BLaER1 treated with 17β-estradiol and CSF1 and Interleukin-3, amounts not matched to agents 10 nM and 100 nM (cell line): ENCODE measurements at regions not wholly inside any gene's neighbourhood (a gene's known extent, or its start where the extent isn't known, plus 50 kb on each side); places are given as distances from the start of the nearest gene placed in this dataset.

Experiments used
- H3K27ac ChIP-seq, 11 experiments: shearing (Covaris generic); formaldehyde crosslinking; 2 replicates each; pipeline ENCODE4 v1.8.1; 2022
- H3K27me3 ChIP-seq, 11 experiments: shearing (Covaris generic); formaldehyde crosslinking; 2 replicates each; pipeline ENCODE4 v1.8.1; 2022
- H3K36me3 ChIP-seq, 11 experiments: shearing (Covaris generic); formaldehyde crosslinking; 2 replicates each; pipeline ENCODE4 v1.8.1; 2022
- H3K4me1 ChIP-seq, 10 experiments: shearing (Covaris generic); formaldehyde crosslinking; 2 replicates each; pipeline ENCODE4 v1.8.1; 2022
- H3K4me2 ChIP-seq, 11 experiments: shearing (Covaris generic); formaldehyde crosslinking; 2 replicates each; pipeline ENCODE4 v1.8.1; 2022
- H3K4me3 ChIP-seq, 10 experiments: shearing (Covaris generic); formaldehyde crosslinking; 2 replicates each; pipeline ENCODE4 v1.8.1; 2022
- H3K9ac ChIP-seq, 11 experiments: shearing (Covaris generic); formaldehyde crosslinking; 2 replicates each; pipeline ENCODE4 v1.8.1; 2022
- H3K9me3 ChIP-seq, 11 experiments: shearing (Covaris generic); formaldehyde crosslinking; replicated peaks in 1 of 11; 2 replicates each; pipeline ENCODE4 v1.8.1; 2022
- H4K20me1 ChIP-seq, 11 experiments: shearing (Covaris generic); formaldehyde crosslinking; 2 replicates each; pipeline ENCODE4 v1.8.1; 2022
- Cebpa-rat ChIP-seq, 11 experiments: shearing (Covaris generic); IDR thresholded peaks; 2 replicates each; pipeline ENCODE4 v1.8.1; 2022

DNA sequence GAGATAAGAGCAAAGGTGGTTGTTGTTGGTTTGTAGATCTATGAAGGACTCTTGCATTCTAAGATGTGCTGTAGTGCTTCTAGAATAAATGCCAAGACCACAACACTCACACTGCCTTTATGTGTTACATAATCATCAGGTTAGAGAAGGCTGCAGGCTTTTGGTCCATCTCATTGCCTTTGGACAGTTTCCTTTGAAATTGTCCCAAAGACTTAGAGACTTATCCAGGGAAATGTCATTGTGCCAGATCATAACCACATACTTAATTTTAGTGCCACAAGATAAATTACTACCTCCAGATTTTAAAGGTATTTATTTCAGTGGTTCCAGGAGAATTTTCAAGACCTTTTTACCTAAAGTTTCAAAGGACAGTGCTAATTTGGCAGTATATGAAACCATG is 666.6 kb upstream of the CITED2 start:
- Histone ChIP-seq H3K9ac (no peak overlapping the region), H3K4me1 (peaks cover 13 to 84% (median 24%) of the 10 kb centered on the region in 10 experiments; a peak in 18 of 20 replicates), H3K9me3 (peaks cover 6 to 18% (median 8%) of the 10 kb centered on the region in 11 experiments; a peak in 21 of 22 replicates), H3K4me2 (peak overlapping the region in 4 of 11 experiments; percentile 21 to 80 (median 62); a peak in 7 of 22 replicates), H4K20me1 (no peaks in the 10 kb centered on the region), H3K36me3 (no peaks in the 10 kb centered on the region), H3K27me3 (no peaks in the 10 kb centered on the region), H3K27ac (peak overlapping the region in 4 of 11 experiments; percentile 28 to 77 (median 67); a peak in 5 of 22 replicates), H3K4me3 (no peak overlapping the region)
- no peak for TF ChIP-seq Cebpa-rat (IDR thresholded peaks at IDR 0.05)

DNA sequence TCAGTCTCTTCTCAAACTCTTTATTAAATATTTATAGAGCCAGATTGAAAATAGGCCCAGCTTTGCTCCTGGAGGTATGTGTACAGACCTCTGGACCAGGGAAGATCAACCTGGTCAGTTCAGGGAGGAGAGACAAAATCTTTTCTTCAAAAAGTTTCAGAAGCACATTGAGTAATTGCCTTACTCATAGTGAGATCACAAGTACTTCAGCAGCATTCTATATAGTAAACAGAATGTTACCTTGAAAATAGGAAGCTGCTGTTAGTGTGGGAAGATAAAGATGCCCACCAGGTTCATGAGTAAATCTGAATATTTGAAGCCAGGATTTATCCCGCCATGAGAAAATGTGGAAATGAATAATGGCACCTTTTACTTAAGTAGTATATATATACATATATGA is 665.9 kb upstream of the CITED2 start:
- no peaks in the 10 kb centered on the region for H3K27me3 ChIP-seq
- H3K9me3 ChIP-seq: peaks cover 6 to 18% (median 8%) of the 10 kb centered on the region in 11 experiments; a peak in 21 of 22 replicates
- H3K4me3 ChIP-seq: no peak overlapping the region
- peak overlapping the region in 4 of 11 experiments; percentile 49 to 80 (median 66); a peak in 8 of 22 replicates for H3K4me2 ChIP-seq
- peak overlapping the region in 5 of 11 experiments; percentile 16 to 77 (median 67); a peak in 10 of 22 replicates for H3K27ac ChIP-seq
- H3K4me1 ChIP-seq: peaks cover 13 to 90% (median 24%) of the 10 kb centered on the region in 10 experiments; a peak in 18 of 20 replicates
- H3K9ac ChIP-seq: no peak overlapping the region
- H3K36me3 ChIP-seq: no peaks in the 10 kb centered on the region
- no peak for TF ChIP-seq Cebpa-rat (IDR thresholded peaks at IDR 0.05)
- no peaks in the 10 kb centered on the region for H4K20me1 ChIP-seq

DNA sequence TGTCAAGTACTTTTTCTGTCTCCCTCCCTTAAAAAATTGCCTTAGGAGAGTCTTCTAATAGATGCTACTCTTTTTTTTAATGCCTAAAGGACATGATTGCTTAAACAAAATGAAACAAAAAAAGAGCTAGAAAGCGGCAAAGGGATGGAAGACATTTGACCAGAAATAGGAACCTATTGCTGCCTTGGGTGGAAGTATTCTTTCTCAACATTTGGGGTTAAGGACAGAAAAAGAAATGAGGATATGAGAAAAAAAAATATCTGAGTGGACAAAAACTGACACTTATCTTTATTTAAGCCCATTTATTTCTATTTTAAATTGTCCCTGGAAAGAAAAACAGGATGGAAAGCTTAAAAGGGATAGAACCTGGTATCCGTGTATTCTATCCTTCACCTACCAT is 664.9 kb upstream of the CITED2 start:
- TF ChIP-seq Cebpa-rat (IDR thresholded peaks at IDR 0.05): no peak
- H3K4me2 ChIP-seq: peak overlapping the region in 5 of 11 experiments; percentile 8 to 80 (median 56); a peak in 8 of 22 replicates
- no peak overlapping the region for H3K4me3 ChIP-seq
- H3K9me3 ChIP-seq: peaks cover 6 to 13% (median 8%) of the 10 kb centered on the region in 11 experiments; a peak in 21 of 22 replicates
- H3K9ac ChIP-seq: peak overlapping the region in 3 of 11 experiments; percentile 23 to 36 (median 36); a peak in 7 of 22 replicates
- H3K4me1 ChIP-seq: peaks cover 13 to 85% (median 24%) of the 10 kb centered on the region in 10 experiments; a peak in 18 of 20 replicates
- H4K20me1 ChIP-seq: no peaks in the 10 kb centered on the region
- no peaks in the 10 kb centered on the region for H3K36me3 ChIP-seq
- H3K27ac ChIP-seq: peak overlapping the region in 6 of 11 experiments; percentile 13 to 77 (median 67); a peak in 11 of 22 replicates
- no peaks in the 10 kb centered on the region for H3K27me3 ChIP-seq

DNA sequence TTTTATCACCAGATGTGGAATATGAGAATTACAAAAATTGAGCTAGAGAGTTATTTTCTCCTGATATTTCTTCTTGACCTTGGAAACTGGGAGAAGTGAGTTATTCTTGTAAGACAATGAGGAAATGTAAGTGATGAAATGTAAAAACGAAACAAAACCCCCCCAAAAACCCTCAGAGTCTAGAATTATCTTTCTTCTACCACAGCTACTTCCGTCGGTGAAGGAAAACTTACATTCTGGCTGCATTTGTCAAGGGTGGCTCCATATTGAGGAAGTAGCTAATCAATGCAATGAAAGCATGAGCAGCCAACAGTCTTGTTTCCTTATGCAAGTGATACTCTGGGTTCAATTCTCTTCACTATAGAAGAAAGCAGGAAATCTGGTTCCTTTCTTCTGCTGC is 661.7 kb upstream of the CITED2 start:
- Histone ChIP-seq H3K4me3 (no peak overlapping the region), H3K9ac (no peak overlapping the region), H3K27ac (peak overlapping the region in 5 of 11 experiments; percentile 7 to 58 (median 48); a peak in 8 of 22 replicates), H3K9me3 (peaks cover 6 to 13% (median 8%) of the 10 kb centered on the region in 11 experiments; a peak in 21 of 22 replicates), H4K20me1 (no peaks in the 10 kb centered on the region), H3K4me2 (peak overlapping the region in 4 of 11 experiments; percentile 4 to 76 (median 41); a peak in 7 of 22 replicates), H3K27me3 (no peaks in the 10 kb centered on the region), H3K4me1 (peaks cover 0 to 56% (median 8%) of the 10 kb centered on the region in 10 experiments; a peak in 10 of 20 replicates), H3K36me3 (no peaks in the 10 kb centered on the region)
- no peak for TF ChIP-seq Cebpa-rat (IDR thresholded peaks at IDR 0.05)

DNA sequence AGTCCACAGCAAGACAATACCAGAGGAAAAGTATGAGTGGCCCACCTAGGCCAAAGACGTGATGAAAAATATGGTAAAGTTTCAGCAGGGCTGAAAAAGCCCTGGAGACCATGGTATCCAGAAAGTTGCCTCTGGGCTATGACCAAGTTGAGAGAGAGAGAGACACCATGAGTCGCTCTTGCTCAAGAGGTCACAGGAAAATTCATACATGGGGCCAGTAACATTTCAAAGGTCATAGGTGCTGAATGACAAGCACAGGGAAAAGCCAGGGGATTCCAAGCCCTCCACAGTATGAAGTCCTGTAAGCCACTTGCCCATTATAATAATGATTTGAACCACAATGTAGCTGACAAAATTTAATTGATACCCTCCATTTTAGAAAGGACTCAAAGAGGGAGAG is 657.7 kb upstream of the CITED2 start:
- no peak overlapping the region for H3K9ac ChIP-seq
- H3K27me3 ChIP-seq: no peaks in the 10 kb centered on the region
- H4K20me1 ChIP-seq: no peaks in the 10 kb centered on the region
- H3K36me3 ChIP-seq: no peaks in the 10 kb centered on the region
- H3K9me3 ChIP-seq: peaks cover 9 to 28% (median 22%) of the 10 kb centered on the region in 11 experiments
- no peak for TF ChIP-seq Cebpa-rat (IDR thresholded peaks at IDR 0.05)
- no peak overlapping the region for H3K4me2 ChIP-seq
- peaks cover 0 to 17% (median 0%) of the 10 kb centered on the region in 10 experiments; a peak in 7 of 20 replicates for H3K4me1 ChIP-seq
- H3K4me3 ChIP-seq: no peak overlapping the region
- no peak overlapping the region for H3K27ac ChIP-seq

DNA sequence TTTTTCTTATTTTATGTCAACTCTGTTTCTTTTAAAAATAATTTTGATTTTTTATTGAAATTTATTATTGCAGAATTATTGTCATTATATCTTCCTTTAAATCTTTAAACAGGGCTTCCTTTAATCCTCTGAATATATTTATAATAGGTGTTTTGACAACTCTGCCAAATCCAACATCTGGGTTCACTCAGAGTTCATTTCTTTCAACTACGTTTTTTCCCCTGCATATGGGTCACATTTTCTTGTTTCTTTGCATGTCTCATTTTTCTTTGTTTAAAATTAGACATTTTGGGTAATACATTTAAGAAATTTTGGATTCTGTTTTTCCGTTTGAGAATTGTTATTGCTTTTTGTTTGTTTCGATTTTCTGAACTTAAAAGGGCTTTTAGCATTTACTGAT is 655.1 kb upstream of the CITED2 start:
- no peak for TF ChIP-seq Cebpa-rat (IDR thresholded peaks at IDR 0.05)
- Histone ChIP-seq H3K27ac (no peak overlapping the region), H3K4me1 (no peaks in the 10 kb centered on the region), H3K4me2 (no peak overlapping the region), H3K9ac (no peak overlapping the region), H3K9me3 (peaks cover 0 to 23% (median 16%) of the 10 kb centered on the region in 11 experiments; a peak in 21 of 22 replicates), H3K36me3 (no peaks in the 10 kb centered on the region), H3K4me3 (no peak overlapping the region), H4K20me1 (no peaks in the 10 kb centered on the region), H3K27me3 (no peaks in the 10 kb centered on the region)

DNA sequence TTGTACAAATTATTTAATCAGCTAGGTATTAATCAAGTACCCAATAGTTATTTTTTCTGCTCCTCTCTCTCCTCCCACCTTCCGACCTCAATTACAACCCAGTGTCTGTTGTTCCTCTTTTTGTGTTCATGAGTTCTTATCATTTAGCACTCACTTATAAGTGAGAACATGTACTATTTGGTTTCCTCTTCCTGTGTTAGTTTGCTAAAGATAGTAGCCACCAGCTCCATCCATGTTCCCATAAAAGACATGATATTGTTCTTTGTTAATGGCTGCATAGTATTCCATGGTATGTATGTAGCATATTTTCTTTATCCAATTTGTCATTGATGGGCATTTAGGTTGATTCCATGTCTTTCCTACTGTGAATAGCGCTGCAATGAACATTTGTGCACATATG is 652.8 kb upstream of the CITED2 start:
- no peaks in the 10 kb centered on the region for H3K27me3 ChIP-seq
- no peak overlapping the region for H3K27ac ChIP-seq
- no peak overlapping the region for H3K4me3 ChIP-seq
- no peak for TF ChIP-seq Cebpa-rat (IDR thresholded peaks at IDR 0.05)
- peaks cover 0 to 23% (median 16%) of the 10 kb centered on the region in 11 experiments; a peak in 21 of 22 replicates for H3K9me3 ChIP-seq
- H3K4me1 ChIP-seq: no peaks in the 10 kb centered on the region
- no peak overlapping the region for H3K4me2 ChIP-seq
- no peak overlapping the region for H3K9ac ChIP-seq
- no peaks in the 10 kb centered on the region for H3K36me3 ChIP-seq
- no peaks in the 10 kb centered on the region for H4K20me1 ChIP-seq

DNA sequence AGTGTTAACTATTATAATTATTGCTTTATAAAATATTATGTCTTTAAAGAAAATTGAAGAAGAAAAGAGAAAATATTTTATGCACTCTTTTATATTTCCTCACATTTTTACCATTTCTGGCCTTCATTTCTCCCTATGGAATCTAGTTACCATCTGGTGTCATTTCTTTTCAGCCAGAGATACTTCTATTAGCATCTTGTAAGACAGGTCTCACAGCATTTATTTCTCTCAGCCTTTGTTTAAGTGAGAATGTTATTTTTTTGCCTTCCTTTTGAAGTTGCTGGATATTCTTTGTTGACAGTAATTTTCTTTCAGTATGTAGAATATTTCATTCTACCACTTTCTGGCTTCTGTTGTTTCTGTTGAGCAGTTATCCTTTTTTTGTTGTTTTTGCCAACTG is 652.1 kb upstream of the CITED2 start:
- no peak overlapping the region for H3K9ac ChIP-seq
- H3K9me3 ChIP-seq: peaks cover under 1 to 23% (median 17%) of the 10 kb centered on the region in 11 experiments; a peak in 21 of 22 replicates
- peaks cover 0 to 5% (median 0%) of the 10 kb centered on the region in 10 experiments; a peak in 3 of 20 replicates for H3K4me1 ChIP-seq
- no peaks in the 10 kb centered on the region for H4K20me1 ChIP-seq
- no peak for TF ChIP-seq Cebpa-rat (IDR thresholded peaks at IDR 0.05)
- H3K27me3 ChIP-seq: no peaks in the 10 kb centered on the region
- no peaks in the 10 kb centered on the region for H3K36me3 ChIP-seq
- no peak overlapping the region for H3K4me3 ChIP-seq
- no peak overlapping the region for H3K4me2 ChIP-seq
- H3K27ac ChIP-seq: no peak overlapping the region

DNA sequence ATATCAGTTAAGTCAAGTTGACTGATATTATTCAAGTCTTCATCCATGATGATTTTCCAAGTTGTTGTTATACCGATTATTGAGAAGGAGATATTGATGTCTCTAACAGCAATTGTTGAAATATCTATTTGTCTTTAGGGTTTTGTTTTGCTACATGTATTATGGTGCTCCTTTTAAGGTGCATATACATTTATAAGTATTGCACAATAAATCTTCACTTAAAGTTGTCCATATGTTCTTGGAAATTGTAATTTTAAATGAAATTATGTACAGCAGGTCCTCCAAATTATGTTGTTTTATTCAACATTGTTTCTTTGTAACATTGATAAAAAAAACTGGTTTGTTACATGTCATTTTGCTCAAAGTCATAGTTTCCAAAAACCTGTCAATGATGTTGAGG is 650.7 kb upstream of the CITED2 start:
- Histone ChIP-seq H3K4me3 (no peak overlapping the region), H3K27ac (no peak overlapping the region), H3K36me3 (peaks cover 0 to 5% (median 0%) of the 10 kb centered on the region in 11 experiments; a peak in 2 of 22 replicates), H3K4me1 (peaks cover 0 to 10% (median 0%) of the 10 kb centered on the region in 10 experiments; a peak in 3 of 20 replicates), H3K9ac (no peak overlapping the region), H3K27me3 (no peaks in the 10 kb centered on the region), H3K4me2 (no peak overlapping the region), H3K9me3 (peaks cover 14 to 36% (median 29%) of the 10 kb centered on the region in 11 experiments), H4K20me1 (no peaks in the 10 kb centered on the region)
- no peak for TF ChIP-seq Cebpa-rat (IDR thresholded peaks at IDR 0.05)
